ENCODE measurements at regions not wholly inside any gene's neighbourhood (a gene's known extent, or its start where the extent isn't known, plus 50 kb on each side); places are given as distances from the start of the nearest gene placed in this dataset.

GRCh38 chr12:132439333-132439904, 50.5 kb upstream of the FBRSL1 start:
- peak; percentile 73 for DNase-seq

- DNase-seq, result no peak
These were observed 51.2 kb upstream of the FBRSL1 start for GRCh38 chr12:132438726-132439125.

- DNase-seq, result no peak
These were observed 51.8 kb upstream of the FBRSL1 start for GRCh38 chr12:132437943-132438700.

- DNase-seq, result peak; percentile 60
These were observed 52.6 kb upstream of the FBRSL1 start for GRCh38 chr12:132437252-132437932.

GRCh38 chr12:132436791-132437251, 53.1 kb upstream of the FBRSL1 start:
- no peak for DNase-seq

- DNase-seq, result no peak
These were observed 54.3 kb upstream of the FBRSL1 start for GRCh38 chr12:132435486-132436187.

GRCh38 chr12:132433641-132434395, 56.1 kb upstream of the FBRSL1 start:
- no peak for DNase-seq

- DNase-seq, result no peak
These were observed 57.0 kb upstream of the FBRSL1 start for GRCh38 chr12:132432721-132433577.

- no peak for DNase-seq
These were observed 57.7 kb upstream of the FBRSL1 start for GRCh38 chr12:132432126-132432705.

GRCh38 chr12:132430838-132431774, 58.8 kb upstream of the FBRSL1 start:
- no peak for DNase-seq

GRCh38 chr12:132429946-132430643, 59.9 kb upstream of the FBRSL1 start:
- peak; percentile 77 for DNase-seq

- no peak for DNase-seq
These were observed 60.4 kb upstream of the FBRSL1 start for GRCh38 chr12:132429602-132429945.

GRCh38 chr12:132428936-132429601, 60.9 kb upstream of the FBRSL1 start:
- peak; percentile 70 for DNase-seq

- no peak for DNase-seq
These were observed 61.7 kb upstream of the FBRSL1 start for GRCh38 chr12:132427999-132428935.

GRCh38 chr12:132427174-132427768, 62.7 kb upstream of the FBRSL1 start:
- DNase-seq, result no peak

- DNase-seq, result no peak
These were observed 63.4 kb upstream of the FBRSL1 start for GRCh38 chr12:132426349-132427173.

All from MV-4-11 (cell line).